IPS-20b (cell line): ENCODE measurements at regions not wholly inside any gene's neighbourhood (a gene's known extent, or its start where the extent isn't known, plus 50 kb on each side); places are given as distances from the start of the nearest gene placed in this dataset.
"Not testable (repeated sequence)": the region's sequence is repeated elsewhere in the genome, so short reads cannot be mapped to it uniquely, and the experiment has no call there.

ENCODE experiments used
- H3K27ac ChIP-seq: one replicate; pipeline ENCODE4 v1.5.1; 2013; ENCODE audit warnings: low read length
- H3K27me3 ChIP-seq: 2 replicates; pipeline ENCODE4 v1.6.1; 2013; ENCODE audit warnings: mild to moderate bottlenecking, low read length, inconsistent platforms; ENCODE audit not compliant: insufficient read depth
- H3K36me3 ChIP-seq: 2 replicates; pipeline ENCODE4 v1.6.1; 2013; ENCODE audit warnings: low read depth, mild to moderate bottlenecking, inconsistent platforms, low read length, moderate library complexity; ENCODE audit not compliant: insufficient read depth
- H3K4me1 ChIP-seq: 2 replicates; pipeline ENCODE4 v1.6.1; 2013; ENCODE audit warnings: mild to moderate bottlenecking, control low read depth, inconsistent platforms, low read length, moderate library complexity; ENCODE audit not compliant: insufficient read depth
- H3K4me3 ChIP-seq: 2 replicates; pipeline ENCODE4 v1.5.1; 2013; ENCODE audit warnings: mild to moderate bottlenecking, low read length, inconsistent platforms
- H3K9ac ChIP-seq: 2 replicates; pipeline ENCODE4 v1.6.1; 2013; ENCODE audit warnings: low read depth, mild to moderate bottlenecking, inconsistent platforms, low read length, moderate library complexity
- H3K9me3 ChIP-seq: 2 replicates; pipeline ENCODE4 v1.6.1; 2013; ENCODE audit warnings: mild to moderate bottlenecking, low read depth, low read length, inconsistent platforms; ENCODE audit not compliant: insufficient read depth

DNA sequence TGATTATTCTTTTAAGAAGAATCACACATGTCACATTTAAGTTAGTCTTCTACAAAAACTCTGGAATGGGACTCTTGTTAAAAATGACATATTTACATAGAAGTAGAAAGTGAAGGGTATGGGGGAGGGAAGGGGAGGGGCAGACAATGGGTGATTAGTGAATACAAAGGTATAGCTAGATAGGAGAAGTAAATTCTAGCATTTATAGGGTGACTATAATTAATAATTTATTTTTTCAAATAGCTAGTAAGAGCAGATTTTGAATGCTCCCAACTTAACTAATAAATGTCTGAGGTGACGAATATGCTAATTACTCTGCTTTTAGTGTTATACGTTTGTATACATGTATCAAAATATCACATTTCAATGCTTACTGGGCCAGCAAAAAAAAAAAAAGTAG is 59.4 kb downstream of the BLTP3B start:
- Histone ChIP-seq H3K9me3 (peaks cover 23% of the 10 kb centered on the region), H3K36me3 (peaks cover 63% of the 10 kb centered on the region), H3K4me1 (no peaks in the 10 kb centered on the region), H3K9ac (no peak overlapping the region), H3K4me3 (no peak overlapping the region), H3K27ac (no peak overlapping the region), H3K27me3 (no peaks in the 10 kb centered on the region)

DNA sequence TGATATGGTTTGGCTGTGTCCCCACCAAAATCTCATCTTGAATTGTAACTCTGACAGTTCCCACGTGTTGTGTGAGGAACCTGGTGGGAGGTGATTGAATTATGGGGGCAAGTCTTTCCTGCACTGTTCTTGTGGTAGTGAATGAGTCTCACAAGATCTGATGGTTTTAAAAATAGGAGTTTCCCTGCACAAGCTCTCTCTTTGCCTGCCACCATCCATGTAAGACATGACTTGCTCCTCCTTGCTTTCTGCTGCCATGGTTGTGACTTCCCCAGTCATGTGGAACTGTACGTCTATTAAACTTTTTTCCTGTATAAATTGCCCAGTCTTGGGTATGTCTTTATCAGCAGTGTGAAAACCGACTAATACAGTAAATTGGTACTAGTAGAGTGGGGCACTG is 63.9 kb downstream of the BLTP3B start:
- peaks cover 23% of the 10 kb centered on the region for H3K9me3 ChIP-seq
- H3K9ac ChIP-seq, H3K27me3 ChIP-seq, H3K4me1 ChIP-seq, H3K4me3 ChIP-seq, H3K27ac ChIP-seq: not testable (repeated sequence)
- H3K36me3 ChIP-seq, result peaks cover 53% of the 10 kb centered on the region

DNA sequence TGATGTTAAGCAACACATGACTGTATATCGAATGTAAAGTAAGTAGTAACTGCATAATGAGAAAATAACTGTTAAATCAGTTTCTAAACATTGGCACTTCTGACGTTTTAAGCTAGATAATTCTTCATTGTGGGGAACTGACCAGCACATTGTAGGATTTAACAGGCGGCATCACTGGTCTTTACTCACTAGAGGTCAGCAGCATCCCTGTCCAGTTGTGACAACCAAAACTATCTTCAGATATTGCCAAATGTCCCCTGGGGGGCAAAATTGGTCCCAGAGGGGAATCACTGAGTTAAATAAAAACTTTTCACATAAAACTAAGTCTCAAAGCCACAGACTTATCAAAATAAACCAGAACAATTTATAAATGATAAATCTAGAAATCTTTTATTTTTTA is 65.3 kb downstream of the BLTP3B start:
- no peak overlapping the region for H3K27ac ChIP-seq
- H3K27me3 ChIP-seq, result no peaks in the 10 kb centered on the region
- no peaks in the 10 kb centered on the region for H3K4me1 ChIP-seq
- no peak overlapping the region for H3K9ac ChIP-seq
- H3K36me3 ChIP-seq, result peaks cover 39% of the 10 kb centered on the region
- peaks cover 23% of the 10 kb centered on the region for H3K9me3 ChIP-seq
- no peak overlapping the region for H3K4me3 ChIP-seq

DNA sequence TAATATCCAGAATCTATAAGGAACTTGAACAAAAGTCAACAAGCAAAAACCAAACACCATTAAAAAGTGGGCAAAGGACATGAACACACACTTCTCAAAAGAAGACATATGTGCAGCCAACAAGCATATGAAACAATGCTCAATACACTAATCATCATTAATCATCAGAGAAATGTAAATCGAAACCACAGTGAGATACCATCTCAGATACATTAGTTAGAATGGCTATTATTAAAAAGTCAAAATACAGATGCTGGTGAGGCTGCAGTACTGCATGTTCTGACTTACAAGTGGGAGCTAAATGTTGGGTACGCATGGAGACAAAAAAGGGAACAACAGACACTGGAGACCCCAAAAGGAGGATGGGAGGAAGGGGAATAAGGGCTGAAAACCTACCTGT is 67.1 kb downstream of the BLTP3B start:
- no peaks in the 10 kb centered on the region for H3K27me3 ChIP-seq
- H3K4me1 ChIP-seq, result no peaks in the 10 kb centered on the region
- no peak overlapping the region for H3K27ac ChIP-seq
- no peak overlapping the region for H3K4me3 ChIP-seq
- H3K36me3 ChIP-seq, result peaks cover 31% of the 10 kb centered on the region
- peaks cover 10% of the 10 kb centered on the region for H3K9me3 ChIP-seq
- no peak overlapping the region for H3K9ac ChIP-seq

DNA sequence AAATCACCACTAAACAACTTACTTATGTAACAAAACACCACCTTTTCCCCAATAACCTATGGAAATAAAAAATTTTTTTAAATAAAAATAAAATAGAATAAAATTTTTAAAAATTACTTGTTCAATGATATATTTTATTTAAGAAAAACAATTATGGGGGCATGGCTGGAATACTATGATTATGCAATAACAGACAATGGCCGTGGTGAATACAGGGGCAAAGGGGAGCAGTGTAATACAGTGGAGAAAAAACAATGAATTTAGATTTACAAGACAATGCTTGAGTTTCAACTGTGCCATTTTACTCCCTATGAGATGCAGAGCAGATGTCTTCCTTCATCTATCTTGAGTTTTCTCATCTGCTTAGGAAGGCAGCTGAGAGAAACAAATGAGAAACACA is 72.9 kb downstream of the BLTP3B start:
- Histone ChIP-seq H3K9ac (no peak overlapping the region), H3K27ac (no peak overlapping the region), H3K9me3 (no peaks in the 10 kb centered on the region), H3K27me3 (no peaks in the 10 kb centered on the region), H3K36me3 (peaks cover 24% of the 10 kb centered on the region), H3K4me3 (no peak overlapping the region), H3K4me1 (no peaks in the 10 kb centered on the region)

DNA sequence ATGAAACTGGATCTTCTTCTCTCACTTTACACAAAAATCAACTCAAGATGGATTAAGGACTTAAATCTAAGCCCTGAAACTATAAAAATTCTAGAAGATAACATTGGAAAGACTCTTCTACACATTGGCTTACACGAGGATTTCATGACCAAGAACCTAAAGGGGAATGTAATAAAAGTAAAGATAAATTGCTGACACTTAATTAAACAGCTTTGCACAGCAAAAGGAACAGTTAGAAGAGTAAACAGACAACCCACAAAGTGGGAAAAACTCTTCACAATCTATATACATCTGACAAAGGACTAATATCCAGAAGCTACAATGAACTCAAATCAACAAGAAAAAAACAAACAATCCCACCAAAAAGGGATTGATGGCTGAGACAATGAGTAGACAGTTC is 74.4 kb downstream of the BLTP3B start:
- Histone ChIP-seq H3K27ac (no peak overlapping the region), H3K4me1 (no peaks in the 10 kb centered on the region), H3K27me3 (no peaks in the 10 kb centered on the region), H3K4me3 (no peak overlapping the region), H3K36me3 (peaks cover 24% of the 10 kb centered on the region), H3K9ac (no peak overlapping the region), H3K9me3 (no peaks in the 10 kb centered on the region)

DNA sequence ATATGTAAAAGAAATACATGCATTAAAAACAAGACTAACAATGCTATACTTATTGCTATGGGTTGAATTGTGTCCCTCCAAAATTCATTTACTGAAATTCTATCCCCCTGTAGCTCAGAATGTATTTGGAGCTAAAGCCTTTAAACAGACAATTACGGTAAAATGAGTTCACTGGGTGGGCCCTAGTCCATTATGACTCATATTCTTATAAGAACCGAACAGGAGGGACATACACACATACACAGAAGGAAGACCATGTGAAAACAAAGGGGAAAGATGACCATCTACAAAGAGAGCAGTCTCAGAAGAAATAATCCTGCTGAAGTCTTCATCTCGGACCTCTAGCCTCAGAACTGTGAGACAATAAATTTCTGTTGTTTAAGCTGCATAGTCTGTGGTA is 77.1 kb upstream of the ANKS1B start:
- Histone ChIP-seq H3K4me1 (no peaks in the 10 kb centered on the region), H3K27me3 (no peaks in the 10 kb centered on the region), H3K4me3 (no peak overlapping the region), H3K36me3 (peaks cover 24% of the 10 kb centered on the region), H3K9ac (no peak overlapping the region), H3K9me3 (no peaks in the 10 kb centered on the region), H3K27ac (no peak overlapping the region)

DNA sequence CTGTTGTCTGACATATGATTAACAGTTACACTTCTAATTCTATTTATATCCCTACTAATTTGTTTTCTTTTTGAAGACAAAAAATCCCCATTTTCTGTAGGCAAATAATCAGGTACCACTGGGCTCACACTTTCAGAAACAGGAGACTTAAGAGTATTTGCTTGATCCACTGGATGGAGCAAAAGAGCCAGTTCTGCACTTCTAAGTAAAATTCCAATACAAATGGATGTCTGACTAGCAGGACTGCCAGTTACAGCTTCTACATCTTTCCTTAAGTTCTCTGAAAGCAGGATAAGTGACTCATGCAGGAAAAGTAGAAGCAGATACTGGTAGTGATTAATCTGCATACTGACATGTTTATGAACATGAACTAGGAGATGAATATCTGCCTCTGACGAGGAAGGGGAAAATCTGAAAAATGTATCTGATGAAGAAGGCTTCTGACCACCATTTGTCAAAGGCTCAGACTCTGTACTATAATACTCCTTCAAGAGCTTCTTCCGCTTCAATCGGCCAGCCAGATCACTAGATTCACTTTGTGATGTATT is 73.8 kb upstream of the ANKS1B start:
- H3K9me3 ChIP-seq, result no peaks in the 10 kb centered on the region
- no peak overlapping the region for H3K9ac ChIP-seq
- H3K27ac ChIP-seq, result no peak overlapping the region
- no peak overlapping the region for H3K4me3 ChIP-seq
- H3K27me3 ChIP-seq, result no peaks in the 10 kb centered on the region
- no peaks in the 10 kb centered on the region for H3K4me1 ChIP-seq
- peaks cover 47% of the 10 kb centered on the region for H3K36me3 ChIP-seq

DNA sequence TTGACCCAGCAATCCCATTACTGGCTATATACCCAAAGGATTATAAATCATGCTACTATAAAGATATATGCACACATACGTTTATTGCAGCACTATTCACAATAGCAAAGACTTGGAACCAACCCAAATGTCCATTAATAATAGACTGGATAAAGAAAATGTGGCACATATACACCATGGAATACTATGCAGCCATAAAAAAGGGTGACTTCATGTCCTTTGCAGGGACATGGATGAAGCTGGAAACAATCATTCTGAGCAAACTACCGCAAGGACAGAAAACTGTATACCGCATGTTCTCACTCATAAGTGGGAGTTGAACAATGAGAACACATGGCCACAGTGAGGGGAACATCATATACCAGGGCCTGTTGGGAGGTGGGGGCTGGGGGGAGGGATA is 61.5 kb upstream of the ANKS1B start:
- not testable (repeated sequence) for H3K27me3 ChIP-seq, H3K4me3 ChIP-seq, H3K4me1 ChIP-seq, H3K9ac ChIP-seq, H3K27ac ChIP-seq, H3K9me3 ChIP-seq
- peaks cover 45% of the 10 kb centered on the region for H3K36me3 ChIP-seq

DNA sequence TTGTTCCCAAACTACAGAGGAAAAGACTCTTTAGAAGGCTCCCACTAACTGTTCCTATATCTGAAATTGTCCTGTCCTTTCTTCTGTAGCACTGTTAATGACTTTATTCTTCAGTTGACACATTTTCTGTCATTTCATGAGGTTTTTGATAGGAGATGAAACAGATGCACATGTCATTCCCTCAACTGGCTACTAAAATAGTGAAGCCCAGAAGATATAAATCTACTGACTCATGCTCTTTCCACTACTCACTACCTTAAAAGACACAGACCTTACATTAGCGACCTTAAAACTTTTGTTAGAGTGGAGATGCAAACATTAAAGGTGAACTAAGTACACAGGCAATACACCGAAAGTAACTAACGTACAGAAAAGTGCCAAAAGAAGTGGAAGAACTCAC is 59.5 kb upstream of the ANKS1B start:
- Histone ChIP-seq H3K27me3 (no peaks in the 10 kb centered on the region), H3K36me3 (peaks cover 30% of the 10 kb centered on the region), H3K4me3 (no peak overlapping the region), H3K4me1 (no peaks in the 10 kb centered on the region), H3K27ac (no peak overlapping the region), H3K9me3 (no peaks in the 10 kb centered on the region), H3K9ac (no peak overlapping the region)

DNA sequence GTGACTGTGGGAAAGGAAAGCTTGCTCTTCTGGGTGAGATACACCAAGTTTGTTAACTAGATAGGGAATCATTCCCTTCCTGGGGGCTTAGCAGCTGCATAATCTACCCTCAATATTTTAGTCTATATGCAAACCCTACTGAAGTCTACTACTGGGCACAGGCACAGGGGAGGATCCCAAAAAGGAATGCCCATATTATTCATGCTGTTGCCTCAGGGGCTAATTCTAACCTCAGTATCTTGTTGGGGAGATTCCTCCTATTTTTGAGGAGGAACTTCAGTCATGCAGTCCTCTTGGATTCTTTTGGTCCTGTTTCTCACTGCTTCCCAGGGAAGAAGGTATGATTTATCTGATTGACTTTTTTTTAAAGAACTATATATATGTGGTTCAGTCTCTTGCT is 58.9 kb upstream of the ANKS1B start:
- Histone ChIP-seq H3K4me1 (no peaks in the 10 kb centered on the region), H3K27ac (no peak overlapping the region), H3K9ac (no peak overlapping the region), H3K9me3 (no peaks in the 10 kb centered on the region), H3K36me3 (peaks cover 24% of the 10 kb centered on the region), H3K4me3 (no peak overlapping the region), H3K27me3 (no peaks in the 10 kb centered on the region)
